KBM-7 (cell line): ENCODE measurements at regions not wholly inside any gene's neighbourhood (a gene's known extent, or its start where the extent isn't known, plus 50 kb on each side); places are given as distances from the start of the nearest gene placed in this dataset.
A peak's percentile ranks its signal among the peaks of the same experiment; 100 is the strongest.
"Not testable (repeated sequence)": the region's sequence is repeated elsewhere in the genome, so short reads cannot be mapped to it uniquely, and the experiment has no call there.

Experiments
- DNase-seq: peaks from one replicate; pipeline ENCODE4 v3.0.0-alpha.2; 2015
- in situ Hi-C: fragments of 300-500 bp; cut with MboI; formaldehyde crosslinking; loops from 2 replicates; pipeline ENCODE4 v1.14.3; 2020; ENCODE audit warnings: low sequenced_read_pairs, low pct_unique_long_range_greater_than_20kb, mixed read lengths

DNA sequence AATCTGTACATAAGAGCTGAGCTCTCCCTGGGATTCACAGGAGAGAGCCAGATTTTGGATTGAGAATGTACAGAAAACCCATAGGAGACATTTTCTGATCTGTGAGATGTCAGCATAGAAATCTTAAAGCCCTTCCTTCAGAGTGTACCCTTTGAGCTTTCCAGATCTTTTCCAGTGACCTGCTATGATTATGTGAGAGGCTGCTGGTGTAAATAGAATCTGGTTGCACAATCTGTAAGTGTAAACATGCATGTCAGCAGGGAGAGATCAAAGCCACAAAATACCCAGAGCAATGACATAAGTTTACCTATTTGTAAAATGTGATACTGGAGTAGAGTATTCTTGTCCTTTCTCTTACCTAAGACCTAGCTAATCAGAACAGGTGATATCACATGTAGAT, 471.9 kb downstream of the FOXD4L5 start:
- in situ Hi-C loops, DNase-seq: not testable (repeated sequence)

DNA sequence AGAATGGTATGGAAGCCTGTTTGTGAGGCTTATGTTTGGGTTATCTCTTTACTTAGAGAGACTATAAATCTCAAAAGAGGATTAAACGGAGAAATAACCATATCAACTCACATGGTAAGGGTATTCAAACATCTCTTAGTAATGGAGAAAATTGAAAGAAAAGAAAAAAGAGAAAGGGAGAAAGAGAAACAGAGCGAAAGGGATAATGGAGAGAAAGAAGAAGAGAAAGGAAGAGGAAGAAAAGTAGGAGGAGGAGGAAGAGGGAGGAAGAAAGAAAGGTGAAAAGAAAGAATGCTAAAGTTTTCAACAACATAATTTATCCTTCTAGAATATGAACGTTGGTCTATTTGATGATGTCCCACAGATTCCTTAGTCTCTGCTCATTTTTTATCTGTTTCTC, 506.3 kb downstream of the FOXD4L5 start:
- DNase-seq, in situ Hi-C loops: not testable (repeated sequence)

DNA sequence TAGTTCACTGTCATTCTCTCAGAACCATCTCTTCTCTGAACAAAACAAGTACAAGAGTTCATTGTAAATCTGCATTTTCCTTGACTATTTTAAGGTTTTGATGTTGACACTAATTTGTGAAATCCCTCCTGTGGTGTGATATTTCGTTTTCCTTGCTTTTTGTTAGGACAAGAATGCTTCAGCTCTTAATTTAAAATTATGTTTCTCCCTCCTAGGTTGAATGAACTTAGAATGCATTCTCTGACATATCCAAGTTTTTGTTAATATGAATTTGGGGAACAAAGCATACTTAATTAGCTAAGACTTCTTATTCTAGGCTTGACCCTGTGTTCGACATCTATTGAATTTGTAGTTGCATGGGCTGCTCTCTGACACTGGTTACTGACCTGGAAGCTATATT, 508.7 kb downstream of the FOXD4L5 start:
- DNase-seq, in situ Hi-C loops: not testable (repeated sequence)

DNA sequence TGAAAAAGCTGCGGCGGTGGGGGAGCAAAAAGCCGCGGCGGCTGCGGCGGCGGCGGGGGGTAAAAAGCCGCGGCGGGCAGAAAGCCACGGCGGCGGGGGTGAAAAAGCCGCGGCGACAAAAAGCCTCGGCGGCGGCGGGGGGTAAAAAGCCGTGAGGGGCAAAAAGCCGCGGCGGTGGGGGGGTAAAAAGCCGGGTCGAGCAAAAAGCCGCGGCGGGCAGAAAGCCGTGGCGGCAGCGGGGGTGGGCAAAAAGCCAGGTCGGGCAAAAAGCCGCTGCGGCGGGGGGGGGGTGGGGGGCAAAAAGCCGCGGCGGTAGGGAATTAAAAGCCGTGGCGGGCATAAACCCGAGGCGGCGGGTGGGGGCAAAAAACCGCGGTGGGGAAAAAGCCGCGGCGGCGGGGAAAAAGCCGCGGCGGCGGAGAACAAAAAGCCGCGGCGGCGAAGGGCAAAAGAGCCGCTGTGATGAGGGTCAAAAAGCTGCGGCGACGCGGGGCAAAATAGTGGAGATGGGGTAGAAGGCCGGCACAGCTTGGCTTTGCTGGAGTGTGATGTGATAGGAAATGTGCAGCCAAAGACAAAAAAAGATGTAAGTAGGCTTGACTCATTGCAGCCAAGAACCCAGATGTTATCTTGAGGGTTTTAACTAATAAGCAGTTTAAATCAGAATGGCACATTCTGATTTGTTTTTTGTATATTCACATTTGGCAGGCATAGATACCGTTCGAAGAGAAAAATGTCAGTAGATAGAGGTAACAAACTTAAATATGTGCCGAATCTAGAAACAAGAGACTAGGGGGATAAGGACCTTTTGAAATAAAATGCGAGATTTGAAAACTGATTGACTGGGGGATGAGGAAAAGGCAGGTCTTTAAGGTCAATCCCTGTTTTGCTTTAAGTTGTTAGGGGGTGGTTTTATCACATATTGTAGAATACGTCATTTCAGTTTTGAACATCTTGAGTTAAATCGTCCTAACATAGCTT, 509.9 kb downstream of the FOXD4L5 start:
- DNase-seq, result peak; percentile 5
- in situ Hi-C loops, result not testable (repeated sequence)

DNA sequence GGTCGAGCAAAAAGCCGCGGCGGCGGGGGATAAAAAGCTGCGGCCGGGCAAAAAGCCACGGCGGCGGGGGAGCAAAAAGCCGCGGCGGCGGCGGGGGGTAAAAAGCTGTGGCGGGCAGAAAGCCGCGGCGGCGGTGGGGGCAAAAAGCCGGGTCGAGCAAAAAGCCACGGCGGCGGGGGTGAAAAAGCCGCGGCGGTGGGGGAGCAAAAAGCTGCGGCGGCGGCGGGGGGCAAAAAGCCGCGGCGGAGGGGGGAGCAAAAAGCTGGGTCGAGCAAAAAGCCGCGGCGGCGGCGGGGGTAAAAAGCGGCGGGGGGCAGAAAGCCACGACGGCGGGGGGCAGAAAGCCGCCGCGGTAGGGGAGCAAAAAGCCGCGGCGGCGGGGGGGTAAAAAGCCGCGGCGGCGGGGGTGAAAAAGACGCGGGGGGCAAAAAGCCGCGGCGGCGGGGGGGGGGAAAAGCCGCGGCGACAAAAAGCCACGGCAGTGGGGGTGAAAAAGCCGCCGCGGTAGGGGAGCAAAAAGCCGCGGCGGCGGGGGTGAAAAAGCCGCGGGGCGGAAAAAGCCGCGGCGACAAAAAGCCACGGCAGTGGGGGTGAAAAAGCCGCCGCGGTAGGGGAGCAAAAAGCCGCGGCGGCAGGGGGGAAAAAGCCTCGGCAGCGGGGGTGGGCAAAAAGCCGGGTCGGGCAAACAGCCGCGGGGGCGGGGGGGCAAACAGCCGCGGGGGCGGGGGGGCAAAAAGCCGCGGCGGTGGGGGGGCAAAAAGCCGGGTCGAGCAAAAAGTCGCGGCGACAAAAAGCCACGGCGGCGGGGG, 510.8 kb downstream of the FOXD4L5 start:
- DNase-seq, in situ Hi-C loops: not testable (repeated sequence)

GRCh38 chr9:64773491-64773931, 511.5 kb downstream of the FOXD4L5 start:
- in situ Hi-C loops, result no loop called here
- DNase-seq, result no peak

DNA sequence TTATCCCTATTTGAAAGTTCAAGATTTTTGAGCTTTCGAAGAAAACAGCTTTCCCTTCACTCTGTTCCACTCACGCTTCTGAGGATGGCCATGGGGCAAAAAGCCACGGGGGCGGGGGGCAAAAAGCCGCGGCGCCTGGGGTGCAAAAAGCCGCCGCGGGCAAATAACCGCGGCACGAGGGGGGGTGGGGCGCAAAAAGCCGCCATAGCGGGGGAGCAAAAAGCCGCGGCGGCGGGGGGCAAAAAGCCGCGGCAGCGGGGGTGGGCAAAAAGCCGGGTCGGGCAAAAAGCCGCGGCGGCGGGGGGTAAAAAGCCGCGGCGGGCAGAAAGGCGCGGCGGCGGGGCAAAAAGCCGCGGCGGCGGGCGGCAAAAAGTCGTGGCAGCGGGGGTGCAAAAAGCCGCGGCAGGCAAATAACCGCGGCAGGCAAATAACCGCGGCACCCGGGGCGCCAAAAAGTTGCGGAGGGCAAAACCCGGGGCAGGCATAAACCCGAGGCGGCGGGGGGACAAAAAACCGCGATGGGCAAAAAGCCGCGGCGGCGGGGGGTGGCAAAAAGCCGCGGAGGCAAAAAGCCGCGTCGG, 512.2 kb downstream of the FOXD4L5 start:
- DNase-seq, in situ Hi-C loops: not testable (repeated sequence)

- in situ Hi-C loops, DNase-seq: not testable (repeated sequence)
Measured at GRCh38 chr9:64772123-64772736, 512.8 kb downstream of the FOXD4L5 start.
